ENCODE measurements at regions not wholly inside any gene's neighbourhood (a gene's known extent, or its start where the extent isn't known, plus 50 kb on each side); places are given as distances from the start of the nearest gene placed in this dataset.

- DNase-seq (ENCODE audit: insufficient read length, low spot score) = no peak
- no peak for FAIRE-seq
These were observed 108.4 kb downstream of the LSM3 start for GRCh38 chr3:14286887-14287500.

GRCh38 chr3:14288177-14288788 lies 109.7 kb downstream of the LSM3 start:
- FAIRE-seq (no peak), DNase-seq (ENCODE audit: insufficient read length, low spot score) (no peak)

- no peak for DNase-seq (ENCODE audit: insufficient read length, low spot score)
- no peak for FAIRE-seq
These were observed 110.3 kb downstream of the LSM3 start for GRCh38 chr3:14288833-14289451.

- no peak for FAIRE-seq
- no peak for DNase-seq (ENCODE audit: insufficient read length, low spot score)
These were observed 111.2 kb downstream of the LSM3 start for GRCh38 chr3:14289590-14290461.

- FAIRE-seq = no peak
- no peak for DNase-seq (ENCODE audit: insufficient read length, low spot score)
These were observed 111.6 kb upstream of the SLC6A6 start for GRCh38 chr3:14290631-14291385.

GRCh38 chr3:14295037-14295436 lies 107.4 kb upstream of the SLC6A6 start:
- no peak for FAIRE-seq
- DNase-seq (ENCODE audit: insufficient read length, low spot score) = no peak

GRCh38 chr3:14295801-14296200 lies 106.6 kb upstream of the SLC6A6 start:
- no peak for DNase-seq (ENCODE audit: insufficient read length, low spot score)

GRCh38 chr3:14297305-14297704 lies 105.1 kb upstream of the SLC6A6 start:
- DNase-seq (ENCODE audit: insufficient read length, low spot score) (no peak), FAIRE-seq (no peak)

More at GRCh38 chr3:14295801-14296200, 106.6 kb upstream of the SLC6A6 start:
- no peak for FAIRE-seq

- FAIRE-seq (no peak), DNase-seq (ENCODE audit: insufficient read length, low spot score) (no peak)
These were observed 104.6 kb upstream of the SLC6A6 start for GRCh38 chr3:14297784-14298236.

- no peak for DNase-seq (ENCODE audit: insufficient read length, low spot score)
- no peak for FAIRE-seq
These were observed 104.0 kb upstream of the SLC6A6 start for GRCh38 chr3:14298442-14298841.

- FAIRE-seq (no peak), DNase-seq (ENCODE audit: insufficient read length, low spot score) (no peak)
These were observed 103.3 kb upstream of the SLC6A6 start for GRCh38 chr3:14298991-14299555.

- DNase-seq (ENCODE audit: insufficient read length, low spot score) (no peak), FAIRE-seq (no peak)
These were observed 102.6 kb upstream of the SLC6A6 start for GRCh38 chr3:14299767-14300166.

- no peak for FAIRE-seq
- no peak for DNase-seq (ENCODE audit: insufficient read length, low spot score)
These were observed 101.5 kb upstream of the SLC6A6 start for GRCh38 chr3:14300721-14301399.

- DNase-seq (ENCODE audit: insufficient read length, low spot score) (no peak), FAIRE-seq (no peak)
These were observed 100.8 kb upstream of the SLC6A6 start for GRCh38 chr3:14301558-14301957.

GRCh38 chr3:14303336-14304100 lies 98.9 kb upstream of the SLC6A6 start:
- FAIRE-seq = no peak
- no peak for DNase-seq (ENCODE audit: insufficient read length, low spot score)

- no peak for FAIRE-seq
- DNase-seq (ENCODE audit: insufficient read length, low spot score) = no peak
These were observed 98.0 kb upstream of the SLC6A6 start for GRCh38 chr3:14304101-14305045.

- no peak for DNase-seq (ENCODE audit: insufficient read length, low spot score)
- no peak for FAIRE-seq
These were observed 97.1 kb upstream of the SLC6A6 start for GRCh38 chr3:14305324-14305723.

- no peak for FAIRE-seq
These were observed 96.3 kb upstream of the SLC6A6 start for GRCh38 chr3:14306142-14306541.

More at GRCh38 chr3:14306142-14306541, 96.3 kb upstream of the SLC6A6 start:
- DNase-seq (ENCODE audit: insufficient read length, low spot score) = no peak
